Transverse colon (tissue), 4 donors: ENCODE measurements at regions not wholly inside any gene's neighbourhood (a gene's known extent, or its start where the extent isn't known, plus 50 kb on each side); places are given as distances from the start of the nearest gene placed in this dataset.

Source experiments
- DNase-seq: peaks from one replicate; pipeline ENCODE4 v3.0.0-alpha.2; 2019
- H3K27ac ChIP-seq, 4 donors: fragments of 200-600 bp; sonication (generic); 2 replicates each; pipeline ENCODE4 v1.5.1; 2016 to 2018; ENCODE audit warnings: inconsistent platforms in 4 of 4
- H3K27me3 ChIP-seq: fragments of 200-600 bp; sonication (generic); 2 replicates; pipeline ENCODE4 v1.5.1; 2017; ENCODE audit warnings: inconsistent platforms
- H3K36me3 ChIP-seq, 4 donors: fragments of 200-600 bp; sonication (generic); 2 replicates each; pipeline ENCODE4 v1.5.1; 2017 to 2019; ENCODE audit warnings: inconsistent platforms in 4 of 4
- H3K4me1 ChIP-seq, 4 donors: fragments of 200-600 bp; sonication (generic); 2 replicates each; pipeline ENCODE4 v1.5.1; 2017 to 2020; ENCODE audit warnings: inconsistent platforms in 4 of 4
- H3K4me3 ChIP-seq, 4 donors: fragments of 200-600 bp; sonication (generic); 1 replicate in 1 of 4; 2 replicates in 3 of 4; pipeline versions ENCODE4 v1.5.1 to v1.6.1; 2017 to 2019; ENCODE audit warnings: inconsistent platforms in 4 of 4
- H3K9me3 ChIP-seq, 2 donors: fragments of 200-600 bp; sonication (generic); 2 replicates each; pipeline ENCODE4 v1.5.1; 2017 to 2019; ENCODE audit warnings: inconsistent platforms in 2 of 2
- EP300 ChIP-seq: sonication (generic); formaldehyde crosslinking; IDR thresholded peaks from one replicate; pipeline ENCODE4 v1.6.1; 2017; ENCODE audit warnings: antibody characterized with exemption, low read depth
- POLR2A ChIP-seq: fragments of 450-650 bp; IDR thresholded peaks from one replicate; pipeline ENCODE4 v1.6.1; 2016; ENCODE audit warnings: antibody characterized with exemption, mild to moderate bottlenecking, moderate library complexity
- POLR2AphosphoS5 ChIP-seq, 3 donors: sonication (generic); formaldehyde crosslinking; IDR thresholded peaks; one replicate each; pipeline ENCODE4 v1.6.1; 2016; ENCODE audit warnings: antibody characterized with exemption in 3 of 3
- WGBS, 2 donors: methylation state at CpG; one replicate each; pipeline ENCODE4 v1.1.5; 2018; ENCODE audit warnings: low coverage in 1 of 2; 5-methylcytosine and 5-hydroxymethylcytosine counted together
- in situ Hi-C, 4 donors: fragments of 200-750 bp; cut with MboI; loops; one replicate each; pipeline versions ENCODE4 v1.15.0 to v1.15.1; 2017; ENCODE audit warnings: low sequenced_read_pairs in 3 of 4, low pct_ligation_motif_present in 1 of 4, low pct_unique_long_range_greater_than_20kb in 1 of 4
- intact Hi-C: fragments of 100-400 bp; cut with DNase I; formaldehyde crosslinking; loops from one replicate; pipeline ENCODE4 v1.15.1; 2023; ENCODE audit warnings: low total_unique reads
- TF ChIP-seq, protein P1 (sequence below), 5 experiments: fragments of 200-600 bp in 3 of 5; fragments of 450-650 bp in 2 of 5; sonication (generic) in 3 of 5; IDR thresholded peaks; 1 replicate in 2 of 5; 2 replicates in 3 of 5; pipeline ENCODE4 v1.5.1; 2016 to 2017; ENCODE audit warnings: antibody characterized with exemption in 5 of 5, inconsistent platforms in 3 of 5, mild to moderate bottlenecking in 2 of 5, moderate library complexity in 1 of 5

DNA sequence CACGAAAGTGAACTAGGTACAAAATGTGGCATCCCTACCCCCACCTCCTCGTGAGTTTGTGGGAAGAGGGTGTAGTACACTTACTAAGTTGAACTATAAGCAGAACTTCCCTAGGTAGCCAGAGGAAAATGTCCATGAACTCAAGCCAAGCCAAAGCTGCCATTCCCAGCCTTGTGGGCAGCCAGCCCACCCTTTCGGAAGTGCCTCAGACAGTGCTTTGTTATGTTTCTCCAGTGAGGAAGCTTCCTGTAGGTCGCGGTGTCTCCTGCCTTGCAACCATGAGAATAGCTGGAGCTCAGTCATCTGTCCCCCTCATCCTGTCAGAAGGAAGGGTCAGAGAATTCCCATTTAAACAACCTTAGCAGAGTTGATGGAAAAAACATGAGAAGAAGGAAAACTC lies 266.9 kb downstream of the DUSP6 start:
- in situ Hi-C loops: no loop called here
- Histone ChIP-seq H3K4me3 (no peak overlapping the region), H3K9me3 (no peaks in the 10 kb centered on the region), H3K27me3 (no peaks in the 10 kb centered on the region), H3K36me3 (no peaks in the 10 kb centered on the region), H3K27ac (no peak overlapping the region), H3K4me1 (peaks cover 0 to 3% (median 0%) of the 10 kb centered on the region in 4 donors)
- no peak for DNase-seq
- 74 to 80% methylated on average over 1 to 5 of the region's 5 CpGs for WGBS, 2 donors
- no peak for TF ChIP-seq POLR2A
- TF ChIP-seq, protein P1, sequence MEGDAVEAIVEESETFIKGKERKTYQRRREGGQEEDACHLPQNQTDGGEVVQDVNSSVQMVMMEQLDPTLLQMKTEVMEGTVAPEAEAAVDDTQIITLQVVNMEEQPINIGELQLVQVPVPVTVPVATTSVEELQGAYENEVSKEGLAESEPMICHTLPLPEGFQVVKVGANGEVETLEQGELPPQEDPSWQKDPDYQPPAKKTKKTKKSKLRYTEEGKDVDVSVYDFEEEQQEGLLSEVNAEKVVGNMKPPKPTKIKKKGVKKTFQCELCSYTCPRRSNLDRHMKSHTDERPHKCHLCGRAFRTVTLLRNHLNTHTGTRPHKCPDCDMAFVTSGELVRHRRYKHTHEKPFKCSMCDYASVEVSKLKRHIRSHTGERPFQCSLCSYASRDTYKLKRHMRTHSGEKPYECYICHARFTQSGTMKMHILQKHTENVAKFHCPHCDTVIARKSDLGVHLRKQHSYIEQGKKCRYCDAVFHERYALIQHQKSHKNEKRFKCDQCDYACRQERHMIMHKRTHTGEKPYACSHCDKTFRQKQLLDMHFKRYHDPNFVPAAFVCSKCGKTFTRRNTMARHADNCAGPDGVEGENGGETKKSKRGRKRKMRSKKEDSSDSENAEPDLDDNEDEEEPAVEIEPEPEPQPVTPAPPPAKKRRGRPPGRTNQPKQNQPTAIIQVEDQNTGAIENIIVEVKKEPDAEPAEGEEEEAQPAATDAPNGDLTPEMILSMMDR (IDR thresholded peaks at IDR 0.05): no peak
- TF ChIP-seq EP300: no peak
- TF ChIP-seq POLR2AphosphoS5 (IDR thresholded peaks at IDR 0.05): no peak
- intact Hi-C loops: no loop called here

DNA sequence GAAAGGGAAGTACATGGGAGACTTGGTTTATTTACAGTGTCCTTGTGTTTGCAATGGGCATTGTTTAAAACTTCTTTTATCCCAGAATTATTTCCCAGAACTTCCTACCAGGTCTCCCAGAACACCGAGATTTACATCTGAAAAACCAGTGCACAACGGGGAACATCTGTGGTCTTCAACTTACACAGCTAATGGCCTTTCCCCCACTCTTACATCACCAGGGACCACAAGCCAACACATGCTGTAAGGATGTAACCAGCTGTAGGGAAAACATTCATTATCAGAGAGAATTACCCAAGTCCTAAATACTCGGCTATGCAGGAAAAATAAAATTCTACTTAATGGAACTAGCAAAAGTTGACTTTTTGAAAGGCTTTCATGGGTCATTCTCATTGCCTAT lies 267.6 kb downstream of the DUSP6 start:
- H3K27ac ChIP-seq: no peak overlapping the region
- 78 to 80% methylated on average over 1 to 3 of the region's 3 CpGs for WGBS, 2 donors

DNA sequence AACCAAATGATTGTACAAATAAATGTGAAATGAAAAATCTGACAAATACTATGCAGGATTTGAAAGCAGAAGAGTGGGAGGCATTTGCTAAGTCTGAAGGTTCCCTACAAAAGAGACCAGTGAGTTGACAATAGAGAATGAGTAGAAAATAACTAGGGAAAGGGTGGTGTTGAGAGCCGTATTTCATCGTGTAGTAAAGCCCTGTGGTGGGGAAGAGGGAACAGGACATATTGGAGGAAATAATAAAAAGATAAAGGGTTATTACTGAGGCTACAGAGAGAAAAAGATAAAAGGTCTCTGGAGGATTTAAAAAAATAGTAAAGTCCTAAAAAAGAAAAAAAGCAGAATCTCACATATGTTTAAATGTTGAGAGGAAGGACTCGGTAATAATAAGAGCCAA lies 268.8 kb downstream of the DUSP6 start:
- no peak overlapping the region for H3K27ac ChIP-seq
- H3K4me1 ChIP-seq: peaks cover 0 to 3% (median 0%) of the 10 kb centered on the region in 4 donors
- in situ Hi-C loops: no loop called here
- no peak overlapping the region for H3K4me3 ChIP-seq
- no peaks in the 10 kb centered on the region for H3K27me3 ChIP-seq
- no peaks in the 10 kb centered on the region for H3K36me3 ChIP-seq
- WGBS, 2 donors: 76 to 83% methylated on average over 3 of the region's 3 CpGs
- intact Hi-C loops: no loop called here
- TF ChIP-seq POLR2AphosphoS5 (IDR thresholded peaks at IDR 0.05) (no peak), POLR2A (no peak), EP300 (no peak)
- TF ChIP-seq, protein P1 (IDR thresholded peaks at IDR 0.05): no peak
- DNase-seq: no peak
- no peaks in the 10 kb centered on the region for H3K9me3 ChIP-seq

More for the DNA sequence above, 267.6 kb downstream of the DUSP6 start:
- Histone ChIP-seq H3K4me1 (peaks cover 0 to 3% (median 0%) of the 10 kb centered on the region in 4 donors), H3K27me3 (no peaks in the 10 kb centered on the region), H3K9me3 (no peaks in the 10 kb centered on the region), H3K4me3 (no peak overlapping the region), H3K36me3 (no peaks in the 10 kb centered on the region)
- DNase-seq: no peak
- in situ Hi-C loops (no loop called here), intact Hi-C loops (no loop called here)
- TF ChIP-seq POLR2AphosphoS5 (IDR thresholded peaks at IDR 0.05): no peak
- no peak for TF ChIP-seq EP300
- TF ChIP-seq, protein P1 (IDR thresholded peaks at IDR 0.05): no peak
- TF ChIP-seq POLR2A: no peak

DNA sequence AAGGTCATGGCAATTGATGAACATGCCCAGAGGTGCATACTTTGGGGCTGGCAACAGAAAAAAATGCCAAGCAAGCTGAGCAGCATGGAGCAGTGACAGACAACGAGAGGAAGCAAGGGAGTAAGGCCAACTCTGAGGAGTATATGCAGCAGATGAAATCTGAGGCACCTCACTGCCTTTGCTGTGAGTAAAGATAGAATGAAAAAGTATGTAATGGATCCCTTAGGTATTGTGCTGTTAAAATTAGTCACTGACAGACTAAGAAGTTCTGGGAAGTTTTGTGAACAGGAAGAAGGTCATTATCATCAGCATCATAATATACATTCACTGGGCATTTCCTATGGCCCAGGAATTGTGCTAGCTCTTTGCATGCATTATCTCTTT lies 269.9 kb downstream of the DUSP6 start:
- WGBS, 2 donors: 70 to 75% methylated on average over 1 of the region's 1 CpG
- Histone ChIP-seq H3K27ac (no peak overlapping the region), H3K4me3 (no peak overlapping the region), H3K27me3 (no peaks in the 10 kb centered on the region), H3K4me1 (peaks cover 0 to 3% (median 0%) of the 10 kb centered on the region in 4 donors), H3K9me3 (no peaks in the 10 kb centered on the region), H3K36me3 (no peaks in the 10 kb centered on the region)
- in situ Hi-C loops: no loop called here
- intact Hi-C loops: no loop called here
- TF ChIP-seq POLR2AphosphoS5 (IDR thresholded peaks at IDR 0.05) (no peak), EP300 (no peak), POLR2A (no peak)
- TF ChIP-seq, protein P1 (IDR thresholded peaks at IDR 0.05): no peak
- DNase-seq: no peak
